GM23338 (cell line): ENCODE measurements at regions not wholly inside any gene's neighbourhood (a gene's known extent, or its start where the extent isn't known, plus 50 kb on each side); places are given as distances from the start of the nearest gene placed in this dataset.

Source experiments
- ATAC-seq: fragments of 200-7000 bp; cut with Tn5 transposase; 3 replicates; pipeline ENCODE4 v1.9.1; 2020
- DNase-seq: peaks from one replicate; pipeline ENCODE4 v3.0.0-alpha.2; 2015; ENCODE audit warnings: low spot score
- H2AFZ ChIP-seq: fragments of 200-600 bp; sonication (generic); 2 replicates; pipeline ENCODE4 v1.8.0; 2016; ENCODE audit warnings: antibody characterized with exemption, mild to moderate bottlenecking, moderate library complexity
- H3F3A ChIP-seq: fragments of 200-600 bp; sonication (generic); replicated peaks from 2 replicates; pipeline ENCODE4 v1.8.0; 2017; ENCODE audit warnings: antibody characterized with exemption, mixed run types, low read depth
- H3K27ac ChIP-seq: fragments of 200-600 bp; sonication (generic); 2 replicates; pipeline ENCODE4 v1.6.1; 2016; ENCODE audit warnings: low read depth
- H3K27me3 ChIP-seq: fragments of 200-600 bp; sonication (generic); 2 replicates; pipeline ENCODE4 v1.8.0; 2016; ENCODE audit warnings: mild to moderate bottlenecking, mixed run types, moderate library complexity; ENCODE audit not compliant: insufficient read depth
- H3K36me3 ChIP-seq: fragments of 200-600 bp; sonication (generic); 2 replicates; pipeline ENCODE4 v1.8.0; 2016; ENCODE audit warnings: mild to moderate bottlenecking; ENCODE audit not compliant: insufficient read depth
- H3K4me1 ChIP-seq: fragments of 200-600 bp; sonication (generic); 2 replicates; pipeline ENCODE4 v1.8.0; 2016; ENCODE audit warnings: mild to moderate bottlenecking, moderate library complexity; ENCODE audit not compliant: insufficient read depth
- H3K4me2 ChIP-seq: fragments of 200-600 bp; sonication (generic); 2 replicates; pipeline ENCODE4 v1.7.1; 2017; ENCODE audit warnings: mixed run types
- H3K4me3 ChIP-seq: fragments of 200-600 bp; sonication (generic); 2 replicates; pipeline ENCODE4 v1.6.1; 2016; ENCODE audit warnings: mixed run types
- H3K79me2 ChIP-seq: fragments of 200-600 bp; sonication (generic); replicated peaks from 2 replicates; pipeline ENCODE4 v1.8.0; 2017; ENCODE audit warnings: mild to moderate bottlenecking; ENCODE audit not compliant: insufficient read depth
- H3K9me2 ChIP-seq: fragments of 200-600 bp; sonication (generic); 2 replicates; pipeline ENCODE4 v1.8.0; 2017; ENCODE audit not compliant: insufficient read depth
- H4K20me1 ChIP-seq: fragments of 200-600 bp; sonication (generic); replicated peaks from 2 replicates; pipeline ENCODE4 v1.8.0; 2017; ENCODE audit warnings: mild to moderate bottlenecking; ENCODE audit not compliant: insufficient read depth
- H3K27ac Mint-ChIP-seq: 2 replicates; pipeline ENCODE4 v1.8.0; 2020; ENCODE audit warnings: inconsistent platforms, mild to moderate bottlenecking, moderate library complexity, mixed read lengths
- H3K27me3 Mint-ChIP-seq: 3 replicates; pipeline ENCODE4 v1.8.0; 2022; ENCODE audit warnings: low read depth, mild to moderate bottlenecking, moderate library complexity, mixed read lengths, inconsistent platforms; ENCODE audit not compliant: insufficient read depth, poor library complexity
- H3K36me3 Mint-ChIP-seq: 3 replicates; pipeline ENCODE4 v1.8.0; 2021; ENCODE audit warnings: low read depth, mild to moderate bottlenecking, inconsistent platforms, moderate library complexity, mixed read lengths
- H3K4me1 Mint-ChIP-seq: 3 replicates; pipeline ENCODE4 v1.8.0; 2020; ENCODE audit warnings: mild to moderate bottlenecking, inconsistent platforms, mixed read lengths
- H3K4me3 Mint-ChIP-seq: 3 replicates; pipeline ENCODE4 v1.8.0; 2021; ENCODE audit warnings: moderate library complexity, mild to moderate bottlenecking, inconsistent platforms, mixed read lengths
- H3K9me3 Mint-ChIP-seq: 3 replicates; pipeline ENCODE4 v1.8.0; 2020; ENCODE audit warnings: moderate library complexity, mild to moderate bottlenecking, inconsistent platforms, mixed read lengths
- CREB1 ChIP-seq: fragments of 250-450 bp; sonication (Bioruptor Pico); IDR thresholded peaks from 2 replicates; pipeline ENCODE4 v1.5.0; 2020; ENCODE audit warnings: low read depth, mild to moderate bottlenecking, moderate library complexity
- ETS1 ChIP-seq: IDR thresholded peaks from 2 replicates; pipeline ENCODE4 v1.6.1; 2016; ENCODE audit warnings: antibody characterized with exemption
- EZH2 ChIP-seq: fragments of 200-600 bp; sonication (generic); IDR thresholded peaks from one replicate; pipeline ENCODE4 v1.8.0; 2017; ENCODE audit warnings: antibody characterized with exemption, mild to moderate bottlenecking, low read depth; ENCODE audit not compliant: unreplicated experiment
- EZH2phosphoT487 ChIP-seq: fragments of 200-600 bp; sonication (generic); IDR thresholded peaks from one replicate; pipeline ENCODE4 v1.8.1; 2018; ENCODE audit warnings: antibody characterized with exemption; ENCODE audit not compliant: unreplicated experiment
- NANOG ChIP-seq: IDR thresholded peaks from 2 replicates; pipeline ENCODE4 v1.6.1; 2016; ENCODE audit warnings: antibody characterized with exemption, borderline replicate concordance
- POLR2AphosphoS5 ChIP-seq: IDR thresholded peaks from 2 replicates; pipeline ENCODE4 v1.6.1; 2016; ENCODE audit warnings: antibody characterized with exemption, low read depth
- REST ChIP-seq: IDR thresholded peaks from one replicate; pipeline ENCODE4 v1.6.1; 2018; ENCODE audit warnings: antibody characterized with exemption; ENCODE audit not compliant: unreplicated experiment
- STAT1 ChIP-seq: IDR thresholded peaks from one replicate; pipeline ENCODE4 v1.6.1; 2016; ENCODE audit warnings: antibody characterized with exemption; ENCODE audit not compliant: unreplicated experiment
- ZNF114 ChIP-seq: fragments of 250-450 bp; sonication (Bioruptor Pico); IDR thresholded peaks from 2 replicates; pipeline ENCODE4 v1.5.0; 2020; ENCODE audit warnings: mild to moderate bottlenecking, moderate library complexity
- ZNF331 ChIP-seq: fragments of 250-450 bp; sonication (Bioruptor Pico); IDR thresholded peaks from 2 replicates; pipeline ENCODE4 v1.5.0; 2020; ENCODE audit warnings: low read depth, mild to moderate bottlenecking, moderate library complexity
- ZNF462 ChIP-seq: fragments of 250-450 bp; sonication (Bioruptor Pico); IDR thresholded peaks from 2 replicates; pipeline ENCODE4 v1.5.0; 2020; ENCODE audit warnings: mild to moderate bottlenecking, moderate library complexity
- TF ChIP-seq, protein P1 (sequence below), 2 experiments: fragments of 200-600 bp in 1 of 2; sonication (generic) in 1 of 2; conservative IDR thresholded peaks; 2 replicates each; pipeline versions ENCODE4 v1.5.1 to v1.6.1; 2016 to 2017; ENCODE audit warnings: antibody characterized with exemption in 2 of 2, low read depth in 2 of 2, mild to moderate bottlenecking in 2 of 2, moderate library complexity in 1 of 2

DNA sequence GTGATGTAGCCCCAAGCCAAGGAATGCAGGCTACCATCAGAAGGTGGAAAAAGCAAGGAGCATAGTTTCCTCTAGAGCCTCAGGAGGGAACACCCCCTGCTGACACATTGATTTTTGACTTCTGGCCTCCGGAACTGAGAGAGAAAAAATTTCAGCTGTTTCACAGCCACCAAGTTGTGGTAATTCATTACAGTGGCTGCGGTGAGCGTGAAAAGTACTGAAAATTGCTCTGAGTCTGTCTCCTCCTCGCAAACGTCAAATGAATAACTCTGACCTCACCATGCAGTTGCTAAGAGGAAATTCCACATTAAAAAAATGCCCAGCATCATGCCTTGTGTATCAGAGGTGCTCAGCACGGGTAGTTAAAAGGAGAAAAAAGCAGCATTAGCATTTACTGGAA lies 277.9 kb upstream of the MSX2 start:
- Histone ChIP-seq H3K79me2 (no peaks in the 10 kb centered on the region), H3K4me1 (no peaks in the 10 kb centered on the region), H3K4me3 (no peak overlapping the region), H3K27ac (no peak overlapping the region), H3K9me2 (no peaks in the 10 kb centered on the region), H3K36me3 (no peaks in the 10 kb centered on the region), H3F3A (no peaks in the 10 kb centered on the region), H4K20me1 (no peaks in the 10 kb centered on the region), H3K4me2 (no peak overlapping the region), H2AFZ (no peak overlapping the region; the same call in 1 of the 2 replicates), H3K27me3 (no peaks in the 10 kb centered on the region)
- Mint-ChIP-seq H3K4me3 (no peak overlapping the region), H3K36me3 (no peaks in the 10 kb centered on the region; the same call in 2 of the 3 replicates), H3K27ac (no peak overlapping the region), H3K27me3 (peaks cover 4% of the 10 kb centered on the region), H3K4me1 (no peaks in the 10 kb centered on the region), H3K9me3 (peaks cover 3% of the 10 kb centered on the region; the same call in 2 of the 3 replicates)
- TF ChIP-seq ZNF462 (CRISPR knock-in tag) (no peak), POLR2AphosphoS5 (no peak), REST (no peak), ETS1 (no peak), ZNF114 (CRISPR knock-in tag) (no peak), NANOG (no peak), CREB1 (CRISPR knock-in tag) (no peak), ZNF331 (no peak), EZH2phosphoT487 (no peak), STAT1 (no peak), EZH2 (no peak)
- TF ChIP-seq, protein P1, sequence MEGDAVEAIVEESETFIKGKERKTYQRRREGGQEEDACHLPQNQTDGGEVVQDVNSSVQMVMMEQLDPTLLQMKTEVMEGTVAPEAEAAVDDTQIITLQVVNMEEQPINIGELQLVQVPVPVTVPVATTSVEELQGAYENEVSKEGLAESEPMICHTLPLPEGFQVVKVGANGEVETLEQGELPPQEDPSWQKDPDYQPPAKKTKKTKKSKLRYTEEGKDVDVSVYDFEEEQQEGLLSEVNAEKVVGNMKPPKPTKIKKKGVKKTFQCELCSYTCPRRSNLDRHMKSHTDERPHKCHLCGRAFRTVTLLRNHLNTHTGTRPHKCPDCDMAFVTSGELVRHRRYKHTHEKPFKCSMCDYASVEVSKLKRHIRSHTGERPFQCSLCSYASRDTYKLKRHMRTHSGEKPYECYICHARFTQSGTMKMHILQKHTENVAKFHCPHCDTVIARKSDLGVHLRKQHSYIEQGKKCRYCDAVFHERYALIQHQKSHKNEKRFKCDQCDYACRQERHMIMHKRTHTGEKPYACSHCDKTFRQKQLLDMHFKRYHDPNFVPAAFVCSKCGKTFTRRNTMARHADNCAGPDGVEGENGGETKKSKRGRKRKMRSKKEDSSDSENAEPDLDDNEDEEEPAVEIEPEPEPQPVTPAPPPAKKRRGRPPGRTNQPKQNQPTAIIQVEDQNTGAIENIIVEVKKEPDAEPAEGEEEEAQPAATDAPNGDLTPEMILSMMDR (conservative IDR thresholded peaks at IDR 0.05; ENCODE audit: low read depth in 2 of 2) = no peak
- DNase-seq (no peak), ATAC-seq (no peak)
